IMR-90 (cell line): ENCODE measurements at regions not wholly inside any gene's neighbourhood (a gene's known extent, or its start where the extent isn't known, plus 50 kb on each side); places are given as distances from the start of the nearest gene placed in this dataset.

Experiments
- ATAC-seq: fragments of 200-7000 bp; cut with Tn5 transposase; 2 replicates; pipeline ENCODE4 v1.9.1; 2020; ENCODE audit warnings: low read depth, mild to moderate bottlenecking, moderate library complexity
- BruUV-seq: library from RNA; stranded (reverse); fragments of 400-500 nt; replicated peaks from 2 replicates; lab custom pipeline; 2021; lab: Mats Ljungman, UMichigan
- CTCF ChIA-PET: fragments of 300-600 bp; formaldehyde crosslinking; extraction: SDS; loops from one replicate; lab custom pipeline; 2021; ENCODE audit warnings: antibody characterized with exemption; lab: Yijun Ruan, JAX
- POLR2A ChIA-PET: fragments of 300-600 bp; sonication (Branson Sonifier 250); formaldehyde crosslinking; loops from one replicate; lab custom pipeline; 2022; ENCODE audit warnings: antibody characterized with exemption; ENCODE audit not compliant: unreplicated experiment; lab: Charles Lee
- DNase-seq: peaks from one replicate; pipeline ENCODE4 v3.0.0; 2013
- H2AFZ ChIP-seq: replicated peaks from 2 replicates; pipeline ENCODE3; 2013; ENCODE audit warnings: low read length, mild to moderate bottlenecking; ENCODE audit not compliant: poor library complexity
- H2AK5ac ChIP-seq: 2 replicates; pipeline ENCODE4 v1.6.1; 2013; ENCODE audit warnings: low read depth, low read length, inconsistent platforms
- H2AK9ac ChIP-seq: replicated peaks from 2 replicates; pipeline ENCODE3; 2013; ENCODE audit warnings: mild to moderate bottlenecking, low read depth, low read length, moderate library complexity; ENCODE audit not compliant: poor library complexity
- H2BK120ac ChIP-seq: 2 replicates; pipeline ENCODE4 v1.6.1; 2013; ENCODE audit warnings: low read depth, low read length, inconsistent platforms
- H2BK15ac ChIP-seq: 3 replicates; pipeline ENCODE4 v1.6.1; 2013; ENCODE audit warnings: low read depth, low read length, inconsistent platforms
- H2BK20ac ChIP-seq: 2 replicates; pipeline ENCODE4 v1.6.1; 2013; ENCODE audit warnings: low read depth, mild to moderate bottlenecking, inconsistent platforms, low read length, moderate library complexity
- H2BK5ac ChIP-seq: 2 replicates; pipeline ENCODE4 v1.6.1; 2013; ENCODE audit warnings: mild to moderate bottlenecking, low read depth, low read length, inconsistent platforms; ENCODE audit not compliant: poor library complexity, severe bottlenecking
- H3K14ac ChIP-seq: replicated peaks from 2 replicates; pipeline ENCODE4 v1.6.1; 2013; ENCODE audit warnings: low read depth, low read length, inconsistent platforms
- H3K18ac ChIP-seq: 2 replicates; pipeline ENCODE4 v1.6.1; 2013; ENCODE audit warnings: low read depth, low read length, control low read depth
- H3K23ac ChIP-seq: 2 replicates; pipeline ENCODE4 v1.6.1; 2013; ENCODE audit warnings: low read depth, low read length, inconsistent platforms
- H3K27ac ChIP-seq: 2 replicates; pipeline ENCODE4 v1.5.1; 2013; ENCODE audit warnings: mild to moderate bottlenecking, control low read depth, low read length; ENCODE audit not compliant: insufficient read depth
- H3K27me3 ChIP-seq: 2 replicates; pipeline ENCODE4 v1.6.1; 2013; ENCODE audit warnings: low read length; ENCODE audit not compliant: control insufficient read depth, insufficient read depth
- H3K36me3 ChIP-seq: 2 replicates; pipeline ENCODE4 v1.6.1; 2013; ENCODE audit warnings: low read length, mixed read lengths; ENCODE audit not compliant: control insufficient read depth, insufficient read depth
- H3K4ac ChIP-seq: 2 replicates; pipeline ENCODE4 v1.6.1; 2013; ENCODE audit warnings: low read depth, low read length, inconsistent platforms
- H3K4me1 ChIP-seq: 2 replicates; pipeline ENCODE4 v1.6.1; 2013; ENCODE audit warnings: low read length, mixed read lengths; ENCODE audit not compliant: control insufficient read depth, insufficient read depth
- H3K4me2 ChIP-seq: 2 replicates; pipeline ENCODE4 v1.6.1; 2013; ENCODE audit warnings: low read depth, mild to moderate bottlenecking, control low read depth, low read length, moderate library complexity
- H3K4me3 ChIP-seq: 2 replicates; pipeline ENCODE4 v1.5.1; 2013; ENCODE audit warnings: low read depth, mild to moderate bottlenecking, control low read depth, low read length, moderate library complexity; ENCODE audit not compliant: insufficient read depth
- H3K56ac ChIP-seq: 2 replicates; pipeline ENCODE4 v1.6.1; 2013; ENCODE audit warnings: low read length, inconsistent platforms; ENCODE audit not compliant: insufficient read depth; ENCODE audit errors: extremely low read depth
- H3K79me1 ChIP-seq, 2 experiments: 2 replicates each; pipeline ENCODE4 v1.6.1; 2013; ENCODE audit warnings: low read length in 2 of 2, inconsistent platforms in 1 of 2, low read depth in 1 of 2
- H3K9ac ChIP-seq: 2 replicates; pipeline ENCODE4 v1.6.1; 2013; ENCODE audit warnings: low read depth, low read length, control low read depth
- H3K9me1 ChIP-seq: 2 replicates; pipeline ENCODE4 v1.6.1; 2013; ENCODE audit warnings: low read length, inconsistent platforms; ENCODE audit not compliant: insufficient read depth
- H3K9me3 ChIP-seq: 2 replicates; pipeline ENCODE4 v1.6.1; 2013; ENCODE audit warnings: low read length; ENCODE audit not compliant: control insufficient read depth, insufficient read depth
- H4K20me1 ChIP-seq: 2 replicates; pipeline ENCODE4 v1.6.1; 2013; ENCODE audit warnings: low read length, inconsistent platforms; ENCODE audit not compliant: insufficient read depth
- H4K5ac ChIP-seq: 2 replicates; pipeline ENCODE4 v1.6.1; 2013; ENCODE audit warnings: mild to moderate bottlenecking, low read depth, low read length, control low read depth
- H4K8ac ChIP-seq, 2 experiments: 2 replicates each; pipeline ENCODE4 v1.6.1; 2013; ENCODE audit warnings: low read depth in 2 of 2, low read length in 2 of 2, control low read depth in 1 of 2, inconsistent platforms in 1 of 2
- H4K91ac ChIP-seq: 2 replicates; pipeline ENCODE4 v1.6.1; 2013; ENCODE audit warnings: low read depth, low read length, inconsistent platforms; ENCODE audit not compliant: insufficient read depth
- MAFK ChIP-seq: IDR thresholded peaks from 2 replicates; pipeline ENCODE4 v1.6.1; 2012; ENCODE audit warnings: low read depth, low read length, improper control_type of control experiment
- MAZ ChIP-seq: IDR thresholded peaks from 2 replicates; pipeline ENCODE4 v1.6.1; 2012; ENCODE audit warnings: low read depth, mild to moderate bottlenecking, low read length, improper control_type of control experiment, moderate library complexity, borderline replicate concordance
- MXI1 ChIP-seq: IDR thresholded peaks from 2 replicates; pipeline ENCODE4 v1.6.1; 2012; ENCODE audit warnings: low read depth, mild to moderate bottlenecking, low read length, moderate library complexity, borderline replicate concordance
- USF2 ChIP-seq: fragments of 150-350 bp; IDR thresholded peaks from 2 replicates; pipeline ENCODE4 v1.6.1; 2017; ENCODE audit warnings: mild to moderate bottlenecking, antibody characterized with exemption, low read length, low read depth
- WGBS, 2 experiments: methylation state at CpG; one replicate each; pipeline versions ENCODE4 v1.1.5 to v1.1.7; 2013; ENCODE audit warnings: missing lambda C conversion rate in 2 of 2; ENCODE audit not compliant: insufficient read length in 1 of 2; ENCODE audit errors: extremely low coverage in 2 of 2; 5-methylcytosine and 5-hydroxymethylcytosine counted together
- dilution Hi-C: fragments of 300-500 bp; cut with HindIII; formaldehyde crosslinking; loops from one replicate; pipeline ENCODE4 v1.14.3; 2018; ENCODE audit warnings: low sequenced_read_pairs; ENCODE audit not compliant: unreplicated experiment
- in situ Hi-C: fragments of 300-500 bp; cut with MboI; formaldehyde crosslinking; loops from 3 replicates; pipeline ENCODE4 v1.14.3; 2019; ENCODE audit warnings: low sequenced_read_pairs, inconsistent platforms, mixed read lengths
- intact Hi-C: fragments of 100-400 bp; cut with micrococcal nuclease; formaldehyde crosslinking; loops from 2 replicates; pipeline ENCODE4 v1.10.0; 2022

GRCh38 chr1:201752333-201752732 is 76.6 kb upstream of the IPO9 start:
- Histone ChIP-seq H2AFZ (no peak overlapping the region), H3K9me1 (peaks cover 31% of the 10 kb centered on the region), H2BK5ac (peak overlapping the region; percentile 84), H4K8ac (no peak overlapping the region), H3K36me3 (no peaks in the 10 kb centered on the region; the same call in 1 of the 2 replicates), H3K18ac (peak overlapping the region; percentile 39; the same call in 1 of the 2 replicates), H3K9ac (no peak overlapping the region), H2BK120ac (peak overlapping the region; percentile 61; the same call in 1 of the 2 replicates), H3K14ac (no peak overlapping the region), H3K27ac (no peak overlapping the region), H3K23ac (peak overlapping the region; percentile 3; the same call in 1 of the 2 replicates), H3K9me3 (no peaks in the 10 kb centered on the region), H2AK5ac (no peak overlapping the region), H4K20me1 (peaks cover 34% of the 10 kb centered on the region; the same call in 1 of the 2 replicates), H2BK20ac (no peak overlapping the region), H3K4me2 (no peak overlapping the region), H3K4ac (no peak overlapping the region), H2AK9ac (no peak overlapping the region), H4K5ac (no peak overlapping the region; the same call in 1 of the 2 replicates), H3K27me3 (no peaks in the 10 kb centered on the region), H3K56ac (no peak overlapping the region), H3K4me3 (no peak overlapping the region), H4K91ac (peak overlapping the region; percentile 35; the same call in 1 of the 2 replicates), H3K4me1 (peaks cover 44% of the 10 kb centered on the region), H2BK15ac (0 out of 3 replicates have a peak overlapping the region, but pooled peaks have one; percentile 80), H3K79me1 (peaks cover 39 to 87% of the 10 kb centered on the region in 2 experiments)
- no peak for DNase-seq
- CTCF ChIA-PET: no interaction called here
- no CpG with 5 or more reads among the region's 2 CpGs for WGBS, 2 experiments
- in situ Hi-C loops (no loop called here), dilution Hi-C loops (no loop called here), intact Hi-C loops (no loop called here)
- ATAC-seq: no peak
- POLR2A ChIA-PET: no interaction called here
- TF ChIP-seq MXI1 (no peak), MAFK (no peak), MAZ (no peak), USF2 (no peak)
- no TSS peak for BruUV-seq
